ENCODE measurements at regions not wholly inside any gene's neighbourhood (a gene's known extent, or its start where the extent isn't known, plus 50 kb on each side); places are given as distances from the start of the nearest gene placed in this dataset.

GRCh38 chr7:34249192-34249591 lies 343.9 kb downstream of the BMPER start:
- TF ChIP-seq CTCF (conservative IDR thresholded peaks at IDR 0.05; ENCODE audit: low read depth, low read length): no peak
- TF ChIP-seq EZH2 (IDR thresholded peaks at IDR 0.05; ENCODE audit: borderline replicate concordance, low read depth, low read length, poor library complexity, severe bottlenecking): no peak

Measured in A673 (cell line).